Activated CD4-positive, CD25-positive, alpha-beta regulatory T cell treated with anti-CD3 and anti-CD28 coated beads, Interleukin-2, amount 50 U/mL, for 16 hours (primary cell): ENCODE measurements at regions not wholly inside any gene's neighbourhood (a gene's known extent, or its start where the extent isn't known, plus 50 kb on each side); places are given as distances from the start of the nearest gene placed in this dataset.
A peak's percentile ranks its signal among the peaks of the same experiment; 100 is the strongest.
"Not testable (repeated sequence)": the region's sequence is repeated elsewhere in the genome, so short reads cannot be mapped to it uniquely, and the experiment has no call there.

Experiments used
- DNase-seq: peaks from one replicate; pipeline ENCODE4 v3.0.0-alpha.2; 2020; ENCODE audit warnings: low read depth, low spot score

- DNase-seq = not testable (repeated sequence)
Observed at GRCh38 chr3:106531771-106532329, 663.0 kb upstream of the CBLB start.

- DNase-seq = no peak
Observed at GRCh38 chr3:106533093-106533787, 664.4 kb upstream of the CBLB start.

- no peak for DNase-seq
Observed at GRCh38 chr3:106533788-106534160, 665.0 kb upstream of the CBLB start.

GRCh38 chr3:106534206-106534605, 665.4 kb upstream of the CBLB start:
- no peak for DNase-seq

- DNase-seq = no peak
Observed at GRCh38 chr3:106540743-106541142, 671.9 kb upstream of the CBLB start.

GRCh38 chr3:106542101-106542769, 673.4 kb upstream of the CBLB start:
- no peak for DNase-seq

GRCh38 chr3:106552351-106553043, 683.7 kb upstream of the CBLB start:
- DNase-seq = no peak

GRCh38 chr3:106560451-106560966, 691.7 kb upstream of the CBLB start:
- no peak for DNase-seq

GRCh38 chr3:106566277-106566676, 697.5 kb upstream of the CBLB start:
- DNase-seq = no peak

GRCh38 chr3:106570426-106570825, 701.6 kb upstream of the CBLB start:
- DNase-seq = no peak

- DNase-seq = no peak
Observed at GRCh38 chr3:106573605-106574004, 704.8 kb upstream of the CBLB start.

- no peak for DNase-seq
Observed at GRCh38 chr3:106575029-106575428, 706.2 kb upstream of the CBLB start.

GRCh38 chr3:106577241-106577640, 708.4 kb upstream of the CBLB start:
- DNase-seq = no peak

GRCh38 chr3:106578911-106579310, 710.1 kb upstream of the CBLB start:
- no peak for DNase-seq

- DNase-seq = no peak
Observed at GRCh38 chr3:106582151-106582550, 713.3 kb upstream of the CBLB start.

GRCh38 chr3:106587551-106587950, 718.7 kb upstream of the CBLB start:
- no peak for DNase-seq

- no peak for DNase-seq
Observed at GRCh38 chr3:106588739-106589138, 719.9 kb upstream of the CBLB start.

- no peak for DNase-seq
Observed at GRCh38 chr3:106589311-106589942, 720.6 kb upstream of the CBLB start.

- no peak for DNase-seq
Observed at GRCh38 chr3:106590216-106590615, 721.4 kb upstream of the CBLB start.

- DNase-seq = no peak
Observed at GRCh38 chr3:106593381-106593780, 724.6 kb upstream of the CBLB start.

GRCh38 chr3:106609666-106610301, 741.0 kb upstream of the CBLB start:
- peak; percentile 39 for DNase-seq
